ENCODE measurements at regions not wholly inside any gene's neighbourhood (a gene's known extent, or its start where the extent isn't known, plus 50 kb on each side); places are given as distances from the start of the nearest gene placed in this dataset.

DNA sequence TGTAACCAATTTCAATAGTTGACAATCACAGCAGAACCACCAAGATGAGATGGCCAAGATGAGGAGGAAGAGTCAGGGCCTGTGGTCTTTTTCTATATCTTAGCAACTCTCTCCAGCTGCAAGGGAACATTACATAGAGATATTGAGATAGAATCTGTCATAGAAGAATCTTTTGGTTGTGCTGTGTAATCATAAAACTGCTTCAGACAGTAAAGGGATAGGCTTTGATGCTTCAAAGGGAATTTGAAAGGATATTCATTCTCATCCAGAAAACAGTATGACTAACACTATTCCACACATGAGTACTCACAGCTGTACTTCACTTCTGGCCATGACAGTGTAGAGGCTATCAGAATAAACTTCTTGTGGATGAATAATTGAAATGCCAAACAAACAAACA lies 145.9 kb downstream of the YIPF5 start:
- TF ChIP-seq EZH2 (IDR thresholded peaks at IDR 0.05; ENCODE audit: borderline replicate concordance, insufficient read depth, low read length, poor library complexity, severe bottlenecking) (no peak), RAD21 (conservative IDR thresholded peaks at IDR 0.05) (no peak), REST (IDR thresholded peaks at IDR 0.05; ENCODE audit: borderline replicate concordance) (no peak), EP300 (conservative IDR thresholded peaks at IDR 0.05; ENCODE audit: poor library complexity, severe bottlenecking) (no peak)
- TF ChIP-seq, protein P1, sequence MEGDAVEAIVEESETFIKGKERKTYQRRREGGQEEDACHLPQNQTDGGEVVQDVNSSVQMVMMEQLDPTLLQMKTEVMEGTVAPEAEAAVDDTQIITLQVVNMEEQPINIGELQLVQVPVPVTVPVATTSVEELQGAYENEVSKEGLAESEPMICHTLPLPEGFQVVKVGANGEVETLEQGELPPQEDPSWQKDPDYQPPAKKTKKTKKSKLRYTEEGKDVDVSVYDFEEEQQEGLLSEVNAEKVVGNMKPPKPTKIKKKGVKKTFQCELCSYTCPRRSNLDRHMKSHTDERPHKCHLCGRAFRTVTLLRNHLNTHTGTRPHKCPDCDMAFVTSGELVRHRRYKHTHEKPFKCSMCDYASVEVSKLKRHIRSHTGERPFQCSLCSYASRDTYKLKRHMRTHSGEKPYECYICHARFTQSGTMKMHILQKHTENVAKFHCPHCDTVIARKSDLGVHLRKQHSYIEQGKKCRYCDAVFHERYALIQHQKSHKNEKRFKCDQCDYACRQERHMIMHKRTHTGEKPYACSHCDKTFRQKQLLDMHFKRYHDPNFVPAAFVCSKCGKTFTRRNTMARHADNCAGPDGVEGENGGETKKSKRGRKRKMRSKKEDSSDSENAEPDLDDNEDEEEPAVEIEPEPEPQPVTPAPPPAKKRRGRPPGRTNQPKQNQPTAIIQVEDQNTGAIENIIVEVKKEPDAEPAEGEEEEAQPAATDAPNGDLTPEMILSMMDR (IDR thresholded peaks at IDR 0.05; ENCODE audit: poor library complexity, severe bottlenecking): no peak

Measured in neural cell (in vitro differentiated cells).